Gastroesophageal sphincter (tissue), 4 donors: ENCODE measurements at regions not wholly inside any gene's neighbourhood (a gene's known extent, or its start where the extent isn't known, plus 50 kb on each side); places are given as distances from the start of the nearest gene placed in this dataset.

ENCODE experiments used
- ATAC-seq: fragments of 150-250 bp; one replicate; pipeline ENCODE4 v1.9.1; 2016; ENCODE audit warnings: mild to moderate bottlenecking, moderate library complexity
- H3K27ac ChIP-seq, 4 donors: fragments of 200-600 bp; sonication (generic) in 3 of 4; 1 replicate in 3 of 4; 2 replicates in 1 of 4; pipeline ENCODE4 v1.5.1; 2016 to 2019
- H3K27me3 ChIP-seq: fragments of 200-600 bp; sonication (generic); one replicate; pipeline ENCODE4 v1.5.1; 2019
- H3K36me3 ChIP-seq, 2 donors: fragments of 200-600 bp; sonication (generic); one replicate each; pipeline ENCODE4 v1.5.1; 2019; ENCODE audit warnings: control low read depth in 1 of 2
- H3K4me1 ChIP-seq, 3 donors: fragments of 200-600 bp; sonication (generic); 1 replicate in 2 of 3; 2 replicates in 1 of 3; pipeline ENCODE4 v1.5.1; 2016 to 2019; ENCODE audit warnings: control low read depth in 2 of 3
- H3K4me3 ChIP-seq, 2 donors: fragments of 200-600 bp; sonication (generic); one replicate each; pipeline ENCODE4 v1.5.1; 2019; ENCODE audit warnings: mild to moderate bottlenecking in 1 of 2, moderate library complexity in 1 of 2
- H3K9me3 ChIP-seq, 3 donors: fragments of 200-600 bp; sonication (generic); one replicate each; pipeline ENCODE4 v1.5.1; 2017 to 2019; ENCODE audit warnings: control low read depth in 2 of 3
- CTCF ChIP-seq, 4 experiments: fragments of 200-600 bp in 2 of 4; fragments of 450-650 bp in 2 of 4; sonication (generic) in 1 of 4; IDR thresholded peaks; one replicate each; pipeline ENCODE4 v1.5.1; 2017 to 2019; ENCODE audit warnings: antibody characterized with exemption in 4 of 4, mild to moderate bottlenecking in 2 of 4, moderate library complexity in 2 of 4
- EP300 ChIP-seq: sonication (generic); formaldehyde crosslinking; IDR thresholded peaks from one replicate; pipeline ENCODE4 v1.6.1; 2017; ENCODE audit warnings: antibody characterized with exemption, mild to moderate bottlenecking
- POLR2A ChIP-seq, 2 donors: fragments of 450-650 bp; IDR thresholded peaks; one replicate each; pipeline ENCODE4 v1.6.1; 2017; ENCODE audit warnings: antibody characterized with exemption in 2 of 2, mild to moderate bottlenecking in 2 of 2, moderate library complexity in 1 of 2
- POLR2AphosphoS5 ChIP-seq: sonication (generic); formaldehyde crosslinking; IDR thresholded peaks from one replicate; pipeline ENCODE4 v1.6.1; 2017; ENCODE audit warnings: antibody characterized with exemption
- WGBS, 2 donors: methylation state at CpG; one replicate each; pipeline ENCODE4 v1.1.5; 2018; ENCODE audit warnings: low coverage in 1 of 2; 5-methylcytosine and 5-hydroxymethylcytosine counted together

- H3K36me3 ChIP-seq: no peaks in the 10 kb centered on the region
- TF ChIP-seq CTCF (IDR thresholded peaks at IDR 0.05) (no peak), POLR2AphosphoS5 (no peak), POLR2A (IDR thresholded peaks at IDR 0.05) (no peak), EP300 (no peak)
Observed at GRCh38 chr13:31663880-31664585, 75.3 kb upstream of the RXFP2 start.

DNA sequence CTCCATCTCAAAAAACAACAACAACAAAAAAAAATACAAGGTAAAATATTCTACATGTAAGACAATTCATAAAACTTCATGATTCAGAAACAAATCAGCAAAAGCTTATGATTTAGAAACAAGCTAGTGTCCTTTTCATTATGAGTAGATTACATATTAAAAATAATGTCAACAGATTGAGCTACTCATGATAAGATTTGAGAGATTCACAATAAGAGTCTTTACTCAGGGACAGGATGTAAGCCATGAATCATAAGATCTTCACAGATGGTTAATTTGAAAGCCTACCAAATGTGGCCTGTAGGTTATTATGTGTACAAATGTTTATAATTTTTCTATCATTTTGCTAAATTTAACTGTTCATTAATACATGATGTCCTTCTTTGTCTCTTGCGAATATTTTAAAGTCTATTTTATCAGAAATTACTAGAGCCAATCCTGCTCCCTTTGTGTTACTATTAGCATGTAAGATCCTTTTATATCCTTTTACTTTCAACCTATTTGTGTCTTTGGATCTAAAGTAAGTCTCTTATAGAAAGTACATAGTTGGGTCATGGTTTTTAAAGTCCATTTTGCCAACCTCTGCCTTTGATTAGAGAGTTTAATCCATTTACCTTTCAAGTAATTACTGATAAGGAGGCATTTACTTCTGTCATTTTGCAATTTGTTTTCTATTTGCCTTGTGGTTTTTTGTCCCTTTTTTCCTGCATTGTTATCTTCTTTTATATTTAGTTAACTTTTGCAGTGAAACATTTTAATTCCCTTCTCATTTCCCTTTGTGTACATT is 68.3 kb upstream of the RXFP2 start:
- 25 to 73% methylated on average over 1 of the region's 1 CpG for WGBS, 2 donors
- H3K9me3 ChIP-seq: no peaks in the 10 kb centered on the region

More at GRCh38 chr13:31663880-31664585, 75.3 kb upstream of the RXFP2 start:
- no peak overlapping the region for H3K4me3 ChIP-seq
- no peaks in the 10 kb centered on the region for H3K4me1 ChIP-seq
- no peak overlapping the region for H3K27ac ChIP-seq
- 10 to 30% methylated on average over 1 of the region's 1 CpG for WGBS, 2 donors
- H3K27me3 ChIP-seq: no peaks in the 10 kb centered on the region
- peaks cover 0 to 8% (median 0%) of the 10 kb centered on the region in 3 donors for H3K9me3 ChIP-seq
- no peak for ATAC-seq

GRCh38 chr13:31674051-31674450 is 65.3 kb upstream of the RXFP2 start:
- Histone ChIP-seq H3K27ac (no peak overlapping the region), H3K27me3 (no peaks in the 10 kb centered on the region), H3K36me3 (no peaks in the 10 kb centered on the region), H3K4me3 (no peak overlapping the region), H3K9me3 (no peaks in the 10 kb centered on the region), H3K4me1 (no peaks in the 10 kb centered on the region)
- TF ChIP-seq CTCF (IDR thresholded peaks at IDR 0.05) (no peak), EP300 (no peak), POLR2A (IDR thresholded peaks at IDR 0.05) (no peak)
- 59 to 80% methylated on average over 1 of the region's 1 CpG for WGBS, 2 donors
- ATAC-seq: no peak

More for the DNA sequence above, 68.3 kb upstream of the RXFP2 start:
- ATAC-seq: no peak
- Histone ChIP-seq H3K4me3 (no peak overlapping the region), H3K27ac (no peak overlapping the region), H3K27me3 (no peaks in the 10 kb centered on the region), H3K36me3 (no peaks in the 10 kb centered on the region), H3K4me1 (no peaks in the 10 kb centered on the region)
- TF ChIP-seq POLR2AphosphoS5: no peak
- TF ChIP-seq POLR2A (IDR thresholded peaks at IDR 0.05): no peak
- TF ChIP-seq CTCF (IDR thresholded peaks at IDR 0.05): no peak
- TF ChIP-seq EP300: no peak

DNA sequence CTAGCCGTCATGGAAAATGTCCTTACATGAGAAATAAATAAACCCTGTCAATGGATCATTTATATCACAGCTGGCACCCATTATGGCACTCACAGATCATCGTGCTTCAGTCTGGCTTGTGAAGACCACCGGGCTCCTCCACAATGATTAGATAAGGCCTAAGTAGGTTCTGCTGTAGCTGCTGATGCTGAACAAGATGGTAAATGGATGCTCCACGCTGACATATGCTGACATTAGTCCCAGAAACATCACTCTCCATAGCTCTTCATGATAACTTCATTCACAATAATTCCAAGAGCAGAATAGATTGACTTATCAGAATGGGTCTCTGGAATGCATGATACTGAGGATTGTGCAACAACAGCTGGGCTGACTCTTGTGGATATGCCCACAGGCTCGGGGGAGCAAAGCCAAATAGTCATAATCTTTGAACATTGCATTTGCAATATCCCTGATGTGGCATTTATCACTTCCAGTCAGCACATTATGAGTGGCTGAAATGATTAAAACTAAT is 63.8 kb upstream of the RXFP2 start:
- Histone ChIP-seq H3K9me3 (no peaks in the 10 kb centered on the region), H3K27me3 (no peaks in the 10 kb centered on the region), H3K4me1 (no peaks in the 10 kb centered on the region), H3K27ac (no peak overlapping the region), H3K36me3 (no peaks in the 10 kb centered on the region), H3K4me3 (no peak overlapping the region)
- TF ChIP-seq POLR2AphosphoS5 (no peak), CTCF (IDR thresholded peaks at IDR 0.05) (no peak), POLR2A (IDR thresholded peaks at IDR 0.05) (no peak), EP300 (no peak)
- WGBS, 2 donors: 17 to 20% methylated on average over 2 to 5 of the region's 5 CpGs
- ATAC-seq: no peak
